ENCODE measurements at regions not wholly inside any gene's neighbourhood (a gene's known extent, or its start where the extent isn't known, plus 50 kb on each side); places are given as distances from the start of the nearest gene placed in this dataset.

DNA sequence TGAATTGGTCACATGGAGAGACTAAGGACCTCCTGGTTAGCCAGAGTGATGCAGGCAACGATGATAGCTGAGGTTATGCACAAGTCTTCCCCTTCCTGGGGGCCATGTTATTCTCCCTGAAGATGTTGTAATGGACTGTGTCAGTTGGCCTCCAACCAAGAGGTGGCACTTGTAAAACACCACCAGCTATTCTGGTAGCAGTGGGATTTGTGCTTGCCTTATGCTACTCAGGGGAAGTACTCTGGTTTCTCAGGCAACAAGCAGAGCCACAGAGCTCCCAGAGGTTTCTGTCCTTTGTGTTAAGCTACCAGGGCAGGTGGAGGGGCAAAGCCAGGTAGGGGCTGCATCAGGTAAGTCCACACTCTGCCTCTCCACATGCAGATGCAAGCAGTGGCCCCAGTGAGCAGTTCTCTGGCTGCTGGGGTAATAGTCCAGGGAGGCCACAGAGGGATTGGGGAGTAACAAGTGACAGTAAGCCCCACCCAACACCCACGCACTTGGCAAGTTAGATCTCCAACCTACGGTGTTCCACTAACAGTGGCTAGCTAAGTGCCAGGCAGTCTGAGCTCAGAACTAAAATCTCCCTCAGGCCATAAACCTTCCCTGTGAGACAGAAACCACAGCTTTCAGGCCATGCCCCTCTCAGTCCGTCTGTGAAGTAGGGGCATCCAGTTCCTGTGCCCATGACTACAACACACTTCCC, 99.7 kb downstream of the RND3 start:
- TF ChIP-seq, protein P1, sequence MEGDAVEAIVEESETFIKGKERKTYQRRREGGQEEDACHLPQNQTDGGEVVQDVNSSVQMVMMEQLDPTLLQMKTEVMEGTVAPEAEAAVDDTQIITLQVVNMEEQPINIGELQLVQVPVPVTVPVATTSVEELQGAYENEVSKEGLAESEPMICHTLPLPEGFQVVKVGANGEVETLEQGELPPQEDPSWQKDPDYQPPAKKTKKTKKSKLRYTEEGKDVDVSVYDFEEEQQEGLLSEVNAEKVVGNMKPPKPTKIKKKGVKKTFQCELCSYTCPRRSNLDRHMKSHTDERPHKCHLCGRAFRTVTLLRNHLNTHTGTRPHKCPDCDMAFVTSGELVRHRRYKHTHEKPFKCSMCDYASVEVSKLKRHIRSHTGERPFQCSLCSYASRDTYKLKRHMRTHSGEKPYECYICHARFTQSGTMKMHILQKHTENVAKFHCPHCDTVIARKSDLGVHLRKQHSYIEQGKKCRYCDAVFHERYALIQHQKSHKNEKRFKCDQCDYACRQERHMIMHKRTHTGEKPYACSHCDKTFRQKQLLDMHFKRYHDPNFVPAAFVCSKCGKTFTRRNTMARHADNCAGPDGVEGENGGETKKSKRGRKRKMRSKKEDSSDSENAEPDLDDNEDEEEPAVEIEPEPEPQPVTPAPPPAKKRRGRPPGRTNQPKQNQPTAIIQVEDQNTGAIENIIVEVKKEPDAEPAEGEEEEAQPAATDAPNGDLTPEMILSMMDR (IDR thresholded peaks at IDR 0.05; ENCODE audit: low read length) = no peak
- no peak for TF ChIP-seq EZH2 (IDR thresholded peaks at IDR 0.05; ENCODE audit: borderline replicate concordance, low read length)
